ACC112 (cell line): ENCODE measurements at regions not wholly inside any gene's neighbourhood (a gene's known extent, or its start where the extent isn't known, plus 50 kb on each side); places are given as distances from the start of the nearest gene placed in this dataset.

Source experiments
- H2AFZ ChIP-seq: fragments of 200-600 bp; sonication (generic); one replicate; pipeline ENCODE4 v1.6.0; 2017; ENCODE audit warnings: antibody characterized with exemption, low read length; ENCODE audit not compliant: unreplicated experiment
- H3K27ac ChIP-seq: fragments of 200-600 bp; sonication (generic); 2 replicates; pipeline ENCODE4 v1.5.1; 2014; ENCODE audit warnings: low read depth, mild to moderate bottlenecking, antibody characterized with exemption, low read length, moderate library complexity
- H3K27me3 ChIP-seq: fragments of 200-600 bp; sonication (generic); 2 replicates; pipeline ENCODE4 v1.6.1; 2014; ENCODE audit warnings: mild to moderate bottlenecking, antibody characterized with exemption, low read length, moderate library complexity, mixed read lengths; ENCODE audit not compliant: insufficient read depth
- H3K36me3 ChIP-seq: fragments of 200-600 bp; sonication (generic); 2 replicates; pipeline ENCODE4 v1.6.1; 2016; ENCODE audit warnings: mild to moderate bottlenecking, antibody characterized with exemption, low read length, moderate library complexity, mixed read lengths; ENCODE audit not compliant: insufficient read depth
- H3K4me1 ChIP-seq: fragments of 200-600 bp; sonication (generic); one replicate; pipeline ENCODE4 v1.6.1; 2016; ENCODE audit warnings: low read length, mixed read lengths; ENCODE audit not compliant: insufficient read depth, unreplicated experiment, control insufficient read depth
- H3K4me3 ChIP-seq: fragments of 200-600 bp; sonication (generic); 2 replicates; pipeline ENCODE4 v1.5.1; 2014; ENCODE audit warnings: mild to moderate bottlenecking, low read depth, low read length
- H3K79me2 ChIP-seq: fragments of 200-600 bp; sonication (generic); one replicate; pipeline ENCODE4 v1.6.0; 2016; ENCODE audit warnings: low read length; ENCODE audit not compliant: control insufficient read depth, unreplicated experiment, insufficient read depth

GRCh38 chr5:141800617-141801016 is 77.6 kb downstream of the PCDH1 start:
- Histone ChIP-seq H3K79me2 (no peaks in the 10 kb centered on the region), H2AFZ (no peak overlapping the region), H3K4me1 (no peaks in the 10 kb centered on the region), H3K36me3 (no peaks in the 10 kb centered on the region), H3K27ac (no peak overlapping the region), H3K4me3 (no peak overlapping the region), H3K27me3 (peaks cover 67% of the 10 kb centered on the region)

DNA sequence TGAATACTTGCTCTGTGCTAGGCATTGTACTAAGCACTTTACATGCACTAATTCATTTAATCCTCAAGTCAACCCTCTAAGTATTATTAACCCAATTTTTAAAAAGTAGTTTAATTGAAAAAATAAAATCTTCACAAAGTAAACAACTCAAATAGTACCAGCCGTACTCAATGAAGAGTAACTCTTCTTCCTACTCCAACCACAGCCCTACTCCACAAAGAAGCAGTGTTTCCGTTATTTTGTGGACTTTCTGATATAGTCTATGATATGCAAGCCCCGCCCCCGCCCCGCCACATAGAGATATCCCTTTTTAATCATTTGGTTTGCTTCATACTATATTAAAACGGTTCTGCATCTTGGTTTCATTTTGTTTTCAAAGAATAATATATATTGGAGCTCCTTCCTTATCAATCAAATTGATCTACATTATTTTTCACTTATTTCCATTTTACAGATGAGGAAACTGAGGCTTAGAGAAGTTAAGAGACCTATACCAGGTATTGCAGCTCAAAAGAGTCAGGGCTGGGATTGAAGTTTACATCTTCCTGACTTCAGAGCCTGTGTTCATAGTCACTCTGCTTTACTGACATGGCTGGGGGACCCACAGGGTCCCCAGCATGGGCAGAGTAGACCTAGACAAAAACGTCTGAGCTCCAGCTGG is 78.6 kb downstream of the PCDH1 start:
- Histone ChIP-seq H3K79me2 (no peaks in the 10 kb centered on the region), H2AFZ (no peak overlapping the region), H3K4me1 (no peaks in the 10 kb centered on the region), H3K27ac (no peak overlapping the region), H3K36me3 (no peaks in the 10 kb centered on the region), H3K27me3 (peaks cover 57% of the 10 kb centered on the region), H3K4me3 (no peak overlapping the region)

DNA sequence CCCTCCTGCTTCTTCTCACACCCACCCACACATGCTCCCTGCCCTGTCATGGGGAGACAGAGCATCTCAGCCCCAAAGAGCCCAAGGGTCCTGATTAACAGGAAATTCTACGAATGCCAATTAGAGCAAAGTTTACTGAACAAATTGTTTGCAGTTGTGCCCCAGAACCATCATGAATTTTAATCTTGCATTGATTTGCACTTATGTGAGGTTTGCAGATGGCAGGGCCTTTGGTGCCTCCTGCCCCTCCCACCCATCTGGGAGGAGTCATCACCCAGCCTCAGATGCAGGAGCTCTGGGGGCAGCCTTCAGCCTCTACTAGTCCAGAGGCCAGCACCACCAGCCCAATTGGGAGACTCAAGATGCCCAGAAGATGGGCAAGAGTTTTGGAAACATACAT is 80.8 kb downstream of the PCDH1 start:
- Histone ChIP-seq H3K27me3 (peaks cover 43% of the 10 kb centered on the region), H3K27ac (no peak overlapping the region), H3K4me1 (no peaks in the 10 kb centered on the region), H3K36me3 (no peaks in the 10 kb centered on the region), H3K79me2 (no peaks in the 10 kb centered on the region), H2AFZ (no peak overlapping the region), H3K4me3 (no peak overlapping the region)

DNA sequence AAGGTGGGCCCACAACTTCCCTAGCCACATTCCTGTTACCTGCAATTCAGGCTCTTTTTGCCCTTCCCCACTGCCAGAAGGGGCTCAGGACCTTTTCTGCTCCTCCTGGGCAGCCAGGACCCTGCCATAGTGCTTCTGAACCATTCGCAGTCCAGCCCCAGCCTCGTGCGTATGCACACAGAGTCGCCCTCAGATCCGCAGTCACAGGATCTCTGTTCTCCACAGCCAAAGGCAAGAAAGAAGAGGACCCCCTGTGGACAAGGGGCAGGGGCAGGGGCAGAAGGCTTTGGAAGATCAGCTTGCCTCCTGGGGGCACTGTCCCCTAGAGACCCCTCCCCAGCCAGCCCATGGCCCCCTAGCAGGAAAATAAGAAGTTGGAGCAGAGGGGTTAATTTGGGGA is 82.8 kb downstream of the PCDH1 start:
- Histone ChIP-seq H3K27me3 (peaks cover 52% of the 10 kb centered on the region), H3K36me3 (no peaks in the 10 kb centered on the region), H3K79me2 (no peaks in the 10 kb centered on the region), H3K27ac (no peak overlapping the region), H2AFZ (no peak overlapping the region), H3K4me1 (no peaks in the 10 kb centered on the region), H3K4me3 (no peak overlapping the region)

- Histone ChIP-seq H3K4me1 (no peaks in the 10 kb centered on the region), H3K36me3 (no peaks in the 10 kb centered on the region), H3K27ac (no peak overlapping the region), H2AFZ (no peak overlapping the region), H3K4me3 (no peak overlapping the region), H3K79me2 (no peaks in the 10 kb centered on the region), H3K27me3 (peaks cover 52% of the 10 kb centered on the region)
These were observed 84.3 kb downstream of the PCDH1 start for GRCh38 chr5:141793881-141794280.

DNA sequence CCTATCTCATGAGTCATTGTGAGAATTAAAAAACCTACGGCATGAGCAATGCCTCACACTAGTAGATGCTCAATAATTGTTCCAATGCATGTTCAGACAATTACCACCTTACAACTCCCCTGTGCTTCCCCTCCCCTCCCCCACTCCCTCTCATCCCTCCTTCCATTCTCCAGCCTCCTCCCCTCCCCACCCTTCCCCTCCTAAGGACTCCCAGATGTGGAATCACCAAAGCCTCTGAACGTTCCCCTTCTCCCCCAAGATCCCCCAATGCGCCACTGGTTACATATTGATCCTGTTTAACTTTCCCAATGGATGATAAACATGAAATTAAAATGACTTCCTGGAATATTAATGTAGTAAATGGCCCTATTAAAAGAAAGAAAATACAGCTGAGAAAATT is 84.8 kb downstream of the PCDH1 start:
- Histone ChIP-seq H3K36me3 (no peaks in the 10 kb centered on the region), H3K27me3 (peaks cover 55% of the 10 kb centered on the region), H3K4me3 (no peak overlapping the region), H3K79me2 (no peaks in the 10 kb centered on the region), H3K27ac (no peak overlapping the region), H2AFZ (no peak overlapping the region), H3K4me1 (no peaks in the 10 kb centered on the region)

DNA sequence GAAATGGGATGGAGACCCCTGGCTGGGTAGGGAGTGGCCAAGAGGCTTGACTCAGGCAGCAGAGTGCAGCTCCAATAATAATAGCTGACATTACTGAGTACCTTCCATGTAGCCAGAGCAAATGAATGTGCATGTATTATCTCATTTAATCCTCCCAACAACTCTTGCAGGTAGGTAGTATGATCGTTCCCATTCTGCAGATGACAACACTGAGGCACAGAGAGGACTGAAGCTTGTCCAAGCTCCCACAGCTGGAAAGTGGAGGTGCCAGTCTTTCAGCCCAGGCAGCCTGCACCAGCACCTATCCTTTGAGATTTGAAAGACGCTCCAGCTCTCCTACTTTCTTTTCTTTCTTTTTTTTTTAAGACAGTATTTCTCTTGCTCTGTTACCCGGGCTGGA is 87.6 kb downstream of the PCDH1 start:
- Histone ChIP-seq H3K27me3 (peaks cover 54% of the 10 kb centered on the region), H3K36me3 (no peaks in the 10 kb centered on the region), H2AFZ (no peak overlapping the region), H3K4me3 (no peak overlapping the region), H3K79me2 (no peaks in the 10 kb centered on the region), H3K27ac (no peak overlapping the region), H3K4me1 (no peaks in the 10 kb centered on the region)

DNA sequence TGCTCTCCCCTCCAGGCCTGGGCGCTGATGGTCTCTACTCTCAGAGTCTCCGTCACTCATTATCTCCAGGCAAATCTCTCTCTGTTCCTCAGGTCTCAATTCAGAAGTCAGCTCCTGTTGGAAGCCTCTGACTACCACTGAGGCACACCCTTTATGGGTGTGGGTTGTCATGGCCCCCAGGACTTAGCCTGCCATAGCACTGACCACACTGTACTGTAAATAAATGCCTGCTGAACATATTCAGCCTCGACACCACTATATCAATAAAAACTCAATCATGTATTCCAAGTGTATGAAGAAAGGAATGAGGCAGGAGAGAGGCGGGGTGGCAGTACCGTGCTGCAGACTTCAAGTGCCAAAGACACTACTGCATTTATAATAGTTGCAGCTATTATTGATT is 88.9 kb downstream of the PCDH1 start:
- Histone ChIP-seq H3K36me3 (no peaks in the 10 kb centered on the region), H3K27me3 (peaks cover 54% of the 10 kb centered on the region), H2AFZ (no peak overlapping the region), H3K27ac (no peak overlapping the region), H3K79me2 (no peaks in the 10 kb centered on the region), H3K4me1 (no peaks in the 10 kb centered on the region), H3K4me3 (no peak overlapping the region)

DNA sequence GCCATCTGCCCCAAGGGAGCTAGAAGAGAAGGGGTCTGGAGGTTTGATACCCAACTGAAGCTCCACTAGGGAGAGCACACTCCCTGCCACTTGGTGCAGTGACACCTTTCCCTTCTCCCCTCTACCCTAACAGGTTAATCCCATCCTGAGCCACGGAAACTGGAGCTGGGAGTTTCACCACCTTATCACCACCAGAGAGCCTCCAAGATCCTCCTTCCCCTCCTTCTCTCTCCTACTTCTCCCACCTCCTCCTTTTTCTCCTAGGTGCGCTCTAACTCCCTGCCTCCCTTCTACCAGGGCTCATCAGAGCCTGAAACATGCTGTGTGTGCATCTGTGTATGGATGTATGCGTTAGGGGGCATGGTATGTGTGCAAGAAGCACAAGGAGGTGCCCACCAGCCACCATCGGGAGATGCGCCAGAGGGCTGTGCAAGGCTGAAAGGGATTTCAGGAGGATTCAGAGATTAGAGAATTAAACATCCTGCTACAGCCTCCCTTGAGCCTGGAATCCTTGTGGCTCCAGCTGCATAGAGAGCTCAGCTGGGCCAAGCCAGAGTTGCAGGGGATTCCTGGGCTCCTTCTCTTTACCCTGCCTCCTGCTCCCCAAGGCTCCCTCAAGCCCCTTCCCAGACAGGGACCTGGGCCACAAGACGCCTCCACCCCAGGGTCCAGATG is 89.8 kb downstream of the PCDH1 start:
- no peaks in the 10 kb centered on the region for H3K79me2 ChIP-seq
- peaks cover 54% of the 10 kb centered on the region for H3K27me3 ChIP-seq
- no peaks in the 10 kb centered on the region for H3K36me3 ChIP-seq
- H3K4me3 ChIP-seq: no peak overlapping the region
- H2AFZ ChIP-seq: no peak overlapping the region
- no peak overlapping the region for H3K27ac ChIP-seq
- no peaks in the 10 kb centered on the region for H3K4me1 ChIP-seq

DNA sequence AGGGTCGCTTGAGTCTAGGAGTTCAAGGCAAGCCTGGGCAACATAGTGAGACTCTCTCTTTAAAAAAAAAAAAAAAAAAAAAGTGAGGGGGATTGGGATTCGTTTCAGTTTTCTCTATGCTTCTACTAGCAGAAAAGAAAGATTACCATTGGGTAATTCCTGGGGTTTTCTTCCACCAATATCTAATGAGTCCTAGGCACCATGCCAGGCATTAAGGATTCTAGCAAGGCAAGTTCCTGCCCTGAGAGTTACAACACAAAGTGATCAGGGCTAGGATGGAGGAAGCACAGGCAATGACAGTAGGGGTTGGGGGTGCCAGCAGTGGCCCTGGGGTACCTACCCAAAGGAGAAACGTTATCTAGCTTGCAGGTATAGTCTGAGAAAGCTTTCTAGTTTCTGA is 90.8 kb downstream of the PCDH1 start:
- H3K27me3 ChIP-seq: peaks cover 51% of the 10 kb centered on the region
- no peak overlapping the region for H2AFZ ChIP-seq
- H3K27ac ChIP-seq: no peak overlapping the region
- no peaks in the 10 kb centered on the region for H3K79me2 ChIP-seq
- H3K36me3 ChIP-seq: no peaks in the 10 kb centered on the region
- no peaks in the 10 kb centered on the region for H3K4me1 ChIP-seq
- H3K4me3 ChIP-seq: no peak overlapping the region

DNA sequence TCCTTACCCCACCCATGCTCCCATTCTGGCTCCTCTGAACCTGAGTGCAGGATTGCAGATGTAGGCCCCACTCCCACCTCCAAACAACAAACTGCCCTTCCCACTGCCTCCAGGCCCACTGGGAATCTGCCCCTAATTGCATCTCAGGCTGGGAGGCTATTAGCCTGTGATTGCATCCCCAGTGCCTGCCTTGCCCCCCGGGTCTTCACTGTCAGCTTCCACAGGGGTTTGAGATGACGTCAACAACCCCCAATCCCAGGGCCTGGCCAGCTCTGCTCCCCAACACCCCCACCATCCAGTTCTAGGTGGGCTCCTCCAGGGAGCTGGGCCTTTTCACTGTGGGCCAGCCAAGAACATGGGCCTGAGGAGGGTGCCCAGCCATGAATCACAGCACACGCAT is 91.5 kb downstream of the PCDH1 start:
- H3K79me2 ChIP-seq: no peaks in the 10 kb centered on the region
- no peaks in the 10 kb centered on the region for H3K4me1 ChIP-seq
- H2AFZ ChIP-seq: no peak overlapping the region
- H3K27me3 ChIP-seq: peaks cover 47% of the 10 kb centered on the region
- H3K4me3 ChIP-seq: no peak overlapping the region
- no peaks in the 10 kb centered on the region for H3K36me3 ChIP-seq
- H3K27ac ChIP-seq: no peak overlapping the region
